Heart right ventricle (tissue), 16 donors: ENCODE measurements at regions not wholly inside any gene's neighbourhood (a gene's known extent, or its start where the extent isn't known, plus 50 kb on each side); places are given as distances from the start of the nearest gene placed in this dataset.

ENCODE experiments used
- ATAC-seq, 8 donors: fragments of 200-7000 bp; cut with Tn5 transposase; one replicate each; pipeline ENCODE4 v1.9.1; 2020; ENCODE audit warnings: mild to moderate bottlenecking in 8 of 8, moderate library complexity in 8 of 8, moderate number of reproducible peaks in 1 of 8
- DNase-seq, 2 donors: peaks; one replicate each; pipeline ENCODE4 v3.0.0-alpha.2; 2020
- H3K27ac ChIP-seq, 10 donors: fragments of 200-600 bp; sonication (generic) in 2 of 10; one replicate each; pipeline versions ENCODE4 v1.5.0 to v1.8.0; 2020 to 2022; ENCODE audit warnings: mild to moderate bottlenecking in 3 of 10
- H3K27me3 ChIP-seq, 7 donors: fragments of 200-600 bp; one replicate each; pipeline ENCODE4 v1.8.0; 2021 to 2022; ENCODE audit warnings: mild to moderate bottlenecking in 2 of 7
- H3K36me3 ChIP-seq, 9 donors: fragments of 200-600 bp; sonication (generic) in 1 of 9; one replicate each; pipeline versions ENCODE4 v1.5.0 to v1.8.0; 2020 to 2022; ENCODE audit warnings: mild to moderate bottlenecking in 2 of 9
- H3K4me1 ChIP-seq, 9 donors: fragments of 200-600 bp; sonication (generic) in 1 of 9; one replicate each; pipeline versions ENCODE4 v1.5.0 to v1.8.0; 2020 to 2022; ENCODE audit warnings: mild to moderate bottlenecking in 4 of 9
- H3K4me3 ChIP-seq, 10 donors: fragments of 200-600 bp; sonication (generic) in 2 of 10; one replicate each; pipeline versions ENCODE4 v1.5.0 to v1.8.0; 2020 to 2022; ENCODE audit warnings: mild to moderate bottlenecking in 7 of 10, moderate library complexity in 2 of 10
- H3K9me3 ChIP-seq, 11 donors: fragments of 200-600 bp in 10 of 11; sonication (generic) in 2 of 11; one replicate each; pipeline versions ENCODE4 v1.5.0 to v1.8.0; 2013 to 2022; ENCODE audit warnings: mild to moderate bottlenecking in 2 of 11, control low read depth in 1 of 11, moderate library complexity in 1 of 11
- WGBS, 2 donors: extraction: QIAGEN DNeasy Blood & Tissue Kit; methylation state at CpG; one replicate each; pipeline ENCODE4 v1.1.7; 2013; ENCODE audit warnings: inconsistent platforms in 1 of 2; 5-methylcytosine and 5-hydroxymethylcytosine counted together
- intact Hi-C, 10 donors: fragments of 100-400 bp; cut with DNase I; formaldehyde crosslinking; loops; one replicate each; pipeline versions ENCODE4 v1.11.1 to v1.14.2; 2022
- TF ChIP-seq, protein P1 (sequence below), 9 donors: fragments of 200-600 bp; sonication (generic) in 2 of 9; IDR thresholded peaks; one replicate each; pipeline versions ENCODE4 v1.5.0 to v1.8.0; 2021 to 2022; ENCODE audit warnings: antibody characterized with exemption in 9 of 9, mild to moderate bottlenecking in 5 of 9, moderate library complexity in 1 of 9
- donor health status: Arrhythmogenic right ventricular cardiomyopathy.
- donor health status: ischemic (EF 13 %, LVEDD 7.1; RV severe dilation, severe dysfunction).
- donor health status: healthy with polysubstance abuse.
- donor health status: DM: no; HTN: yes; CAD: no.
- donor health status: DM: no; HTN: no; CAD: no.
- donor health status: ischemic (EF 25% LVEDD 6.9; RV normal size, moderate dysfunction).
- donor health status: ischemic (EF 25% LVEDD 5.7; RV mildly dilated, moderate dysfunction).
- donor health status: healthy.
- donor health status: DM: yes; HTN: yes; CAD: no.
- donor health status: Ischemic cardiomyopathy.
- donor health status: ischemic (EF 35%, LVEDD 5.7; RV mildly dilated, moderate dysfunction).
- donor health status: nonischemic (EF 11% LVEDD 7.7; RV severe dilation, severe dysfunction).
- donor health status: DM: yes; HTN: yes; CAD: no.
- donor health status: PGD.
- donor health status: ischemic (EF 29% LVEDD 5.4; RV normal size, mild dysfunction).
- donor health status: nonischemic (EF 23%, LVEDD 6.1; RV moderate dilation, normal function).

GRCh38 chr4:60808726-60809485 is 391.2 kb upstream of the ADGRL3 start:
- no peak overlapping the region for H3K27ac ChIP-seq
- TF ChIP-seq, protein P1, sequence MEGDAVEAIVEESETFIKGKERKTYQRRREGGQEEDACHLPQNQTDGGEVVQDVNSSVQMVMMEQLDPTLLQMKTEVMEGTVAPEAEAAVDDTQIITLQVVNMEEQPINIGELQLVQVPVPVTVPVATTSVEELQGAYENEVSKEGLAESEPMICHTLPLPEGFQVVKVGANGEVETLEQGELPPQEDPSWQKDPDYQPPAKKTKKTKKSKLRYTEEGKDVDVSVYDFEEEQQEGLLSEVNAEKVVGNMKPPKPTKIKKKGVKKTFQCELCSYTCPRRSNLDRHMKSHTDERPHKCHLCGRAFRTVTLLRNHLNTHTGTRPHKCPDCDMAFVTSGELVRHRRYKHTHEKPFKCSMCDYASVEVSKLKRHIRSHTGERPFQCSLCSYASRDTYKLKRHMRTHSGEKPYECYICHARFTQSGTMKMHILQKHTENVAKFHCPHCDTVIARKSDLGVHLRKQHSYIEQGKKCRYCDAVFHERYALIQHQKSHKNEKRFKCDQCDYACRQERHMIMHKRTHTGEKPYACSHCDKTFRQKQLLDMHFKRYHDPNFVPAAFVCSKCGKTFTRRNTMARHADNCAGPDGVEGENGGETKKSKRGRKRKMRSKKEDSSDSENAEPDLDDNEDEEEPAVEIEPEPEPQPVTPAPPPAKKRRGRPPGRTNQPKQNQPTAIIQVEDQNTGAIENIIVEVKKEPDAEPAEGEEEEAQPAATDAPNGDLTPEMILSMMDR (IDR thresholded peaks at IDR 0.05), result no peak
- intact Hi-C loops, result no loop called here
- H3K27me3 ChIP-seq, result no peaks in the 10 kb centered on the region
- H3K4me1 ChIP-seq, result no peaks in the 10 kb centered on the region
- no peak overlapping the region for H3K4me3 ChIP-seq
- peaks cover 0 to 5% (median 0%) of the 10 kb centered on the region in 11 donors for H3K9me3 ChIP-seq
- no peak for ATAC-seq
- 78 to 80% methylated on average over 1 of the region's 1 CpG for WGBS, 2 donors
- no peak for DNase-seq
- H3K36me3 ChIP-seq, result no peaks in the 10 kb centered on the region

- Histone ChIP-seq H3K4me1 (no peaks in the 10 kb centered on the region), H3K27ac (no peak overlapping the region), H3K4me3 (no peak overlapping the region), H3K27me3 (no peaks in the 10 kb centered on the region), H3K36me3 (no peaks in the 10 kb centered on the region), H3K9me3 (peaks cover 0 to 5% (median 0%) of the 10 kb centered on the region in 11 donors)
- 83 to 87% methylated on average over 1 of the region's 1 CpG for WGBS, 2 donors
- TF ChIP-seq, protein P1 (IDR thresholded peaks at IDR 0.05), result no peak
- no peak for ATAC-seq
- intact Hi-C loops, result no loop called here
- DNase-seq, result no peak
Observed at GRCh38 chr4:60809486-60809800, 390.7 kb upstream of the ADGRL3 start.

DNA sequence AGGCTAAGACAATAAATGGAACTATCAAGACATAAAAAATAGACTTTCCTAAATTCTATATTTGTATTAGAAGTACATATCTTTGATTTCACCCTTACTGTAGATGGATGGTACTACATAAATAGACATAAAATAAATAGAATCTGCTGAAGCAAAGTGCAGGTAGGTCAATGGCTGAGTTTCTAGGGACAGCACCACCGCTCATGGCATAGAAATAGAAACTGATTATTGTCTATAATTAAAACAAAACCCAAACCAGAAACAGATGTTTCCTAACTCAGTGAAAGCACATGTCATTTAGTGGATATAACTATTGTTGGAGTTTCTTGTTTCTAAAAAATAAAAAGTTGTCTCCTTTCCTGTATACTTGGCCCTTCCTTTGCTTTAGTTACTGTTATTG is 387.3 kb upstream of the ADGRL3 start:
- H3K4me3 ChIP-seq, result no peak overlapping the region
- 41 to 65% methylated on average over 1 of the region's 1 CpG for WGBS, 2 donors
- H3K9me3 ChIP-seq, result peaks cover 0 to 5% (median 0%) of the 10 kb centered on the region in 11 donors
- ATAC-seq (no peak), DNase-seq (no peak)
- TF ChIP-seq, protein P1 (IDR thresholded peaks at IDR 0.05), result no peak
- no peaks in the 10 kb centered on the region for H3K4me1 ChIP-seq
- intact Hi-C loops, result no loop called here
- H3K27ac ChIP-seq, result no peak overlapping the region
- no peaks in the 10 kb centered on the region for H3K27me3 ChIP-seq
- no peaks in the 10 kb centered on the region for H3K36me3 ChIP-seq

DNA sequence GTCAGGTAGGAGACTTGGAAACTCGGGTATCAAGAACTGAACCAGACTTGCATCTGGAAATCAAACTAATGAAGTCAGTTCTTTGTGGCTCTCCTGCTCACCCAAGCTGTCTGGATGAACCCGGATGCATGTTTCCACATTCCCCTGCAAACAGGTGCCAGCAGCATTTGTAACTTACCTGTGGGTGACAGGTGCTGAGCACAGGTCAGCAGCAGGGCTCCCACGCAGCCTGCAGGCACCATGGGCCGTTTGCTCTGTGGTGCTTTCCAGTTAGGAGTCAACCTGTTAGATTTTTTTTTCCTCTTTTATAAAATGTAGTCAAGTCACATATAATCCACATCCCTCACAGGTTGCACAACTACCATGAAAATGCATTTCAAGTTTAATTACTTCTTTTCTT is 385.6 kb upstream of the ADGRL3 start:
- intact Hi-C loops, result no loop called here
- TF ChIP-seq, protein P1 (IDR thresholded peaks at IDR 0.05), result no peak
- Histone ChIP-seq H3K27me3 (no peaks in the 10 kb centered on the region), H3K36me3 (no peaks in the 10 kb centered on the region), H3K4me1 (no peaks in the 10 kb centered on the region), H3K27ac (no peak overlapping the region), H3K9me3 (peaks cover 0 to 3% (median 0%) of the 10 kb centered on the region in 11 donors), H3K4me3 (no peak overlapping the region)
- 88 to 90% methylated on average over 4 of the region's 4 CpGs for WGBS, 2 donors
- DNase-seq, result no peak
- ATAC-seq, result no peak
